ENCODE measurements at regions not wholly inside any gene's neighbourhood (a gene's known extent, or its start where the extent isn't known, plus 50 kb on each side); places are given as distances from the start of the nearest gene placed in this dataset.

DNA sequence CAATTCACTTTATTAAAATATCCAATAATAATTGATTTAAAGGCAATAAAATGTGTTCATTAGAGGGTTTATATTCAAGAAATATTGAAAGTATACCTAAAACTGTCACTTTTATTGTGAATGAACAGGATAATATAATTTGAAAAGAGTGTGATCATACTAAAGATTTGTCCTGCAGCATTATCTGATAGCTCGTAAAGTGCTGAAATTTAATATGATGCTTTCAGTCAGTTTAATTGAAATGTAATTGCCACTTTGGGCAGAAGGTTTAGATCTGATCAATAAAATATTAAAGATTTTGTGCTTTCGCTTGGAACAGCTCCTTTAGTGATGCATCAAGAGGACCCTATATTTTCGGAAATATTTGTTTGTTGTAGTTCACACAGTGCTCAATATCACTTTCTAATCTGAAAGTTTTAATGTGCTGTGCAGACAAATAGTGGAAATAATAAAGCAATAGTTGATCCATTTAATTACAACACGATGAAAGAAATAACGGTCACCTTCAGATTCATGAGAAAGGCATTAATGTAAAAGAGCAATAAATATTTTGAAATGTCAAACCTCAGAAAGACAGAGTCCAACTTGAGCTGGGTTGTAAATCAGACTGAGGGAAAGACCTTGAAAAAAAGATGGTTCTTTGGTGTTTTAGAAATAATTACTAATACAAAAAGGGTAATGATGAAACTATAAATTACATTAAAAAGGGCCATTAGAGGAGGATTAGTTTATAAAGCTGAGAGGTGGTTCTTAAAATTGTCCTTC, 129.7 kb upstream of the MEIS2 start:
- DNase-seq (ENCODE audit: low read depth in 2 of 2) = no peak
- TF ChIP-seq, protein P1, sequence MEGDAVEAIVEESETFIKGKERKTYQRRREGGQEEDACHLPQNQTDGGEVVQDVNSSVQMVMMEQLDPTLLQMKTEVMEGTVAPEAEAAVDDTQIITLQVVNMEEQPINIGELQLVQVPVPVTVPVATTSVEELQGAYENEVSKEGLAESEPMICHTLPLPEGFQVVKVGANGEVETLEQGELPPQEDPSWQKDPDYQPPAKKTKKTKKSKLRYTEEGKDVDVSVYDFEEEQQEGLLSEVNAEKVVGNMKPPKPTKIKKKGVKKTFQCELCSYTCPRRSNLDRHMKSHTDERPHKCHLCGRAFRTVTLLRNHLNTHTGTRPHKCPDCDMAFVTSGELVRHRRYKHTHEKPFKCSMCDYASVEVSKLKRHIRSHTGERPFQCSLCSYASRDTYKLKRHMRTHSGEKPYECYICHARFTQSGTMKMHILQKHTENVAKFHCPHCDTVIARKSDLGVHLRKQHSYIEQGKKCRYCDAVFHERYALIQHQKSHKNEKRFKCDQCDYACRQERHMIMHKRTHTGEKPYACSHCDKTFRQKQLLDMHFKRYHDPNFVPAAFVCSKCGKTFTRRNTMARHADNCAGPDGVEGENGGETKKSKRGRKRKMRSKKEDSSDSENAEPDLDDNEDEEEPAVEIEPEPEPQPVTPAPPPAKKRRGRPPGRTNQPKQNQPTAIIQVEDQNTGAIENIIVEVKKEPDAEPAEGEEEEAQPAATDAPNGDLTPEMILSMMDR (conservative IDR thresholded peaks at IDR 0.05 in 1 of 2, IDR thresholded peaks at IDR 0.05 in 1 of 2; ENCODE audit: low read depth in 1 of 2, low read length in 2 of 2) = no peak
- no peak for TF ChIP-seq EZH2 (IDR thresholded peaks at IDR 0.05; ENCODE audit: low read length, missing control alignments)
- no peak overlapping the region for H3K27ac ChIP-seq (ENCODE audit: insufficient read depth, low read length)
- no peak overlapping the region for H3K4me3 ChIP-seq (replicated peaks in 1 of 4; ENCODE audit: control extremely low read depth in 1 of 4, insufficient read depth in 1 of 4, low read depth in 3 of 4, low read length in 4 of 4)
- no peaks in the 10 kb centered on the region for H3K4me1 ChIP-seq (ENCODE audit: control insufficient read depth, extremely low read depth, insufficient read depth, low read length)
- H2AFZ ChIP-seq (ENCODE audit: low read length) = no peak overlapping the region
- no peaks in the 10 kb centered on the region for H4K20me1 ChIP-seq (ENCODE audit: control insufficient read depth, extremely low read depth, insufficient read depth, low read length)
- H3K9me3 ChIP-seq (ENCODE audit: control insufficient read depth, insufficient read depth, low read depth, low read length) = no peaks in the 10 kb centered on the region
- H3K79me2 ChIP-seq (ENCODE audit: control insufficient read depth, insufficient read depth, low read length) = no peaks in the 10 kb centered on the region
- H3K4me2 ChIP-seq (ENCODE audit: extremely low read depth, insufficient read depth, low read length) = no peak overlapping the region
- no peak overlapping the region for H3K9ac ChIP-seq (ENCODE audit: insufficient read depth, low read length)
- H3K36me3 ChIP-seq (ENCODE audit: control insufficient read depth, insufficient read depth, low read length) = no peaks in the 10 kb centered on the region
- H3K27me3 ChIP-seq (ENCODE audit: control insufficient read depth, insufficient read depth, low read length) = no peaks in the 10 kb centered on the region

DNA sequence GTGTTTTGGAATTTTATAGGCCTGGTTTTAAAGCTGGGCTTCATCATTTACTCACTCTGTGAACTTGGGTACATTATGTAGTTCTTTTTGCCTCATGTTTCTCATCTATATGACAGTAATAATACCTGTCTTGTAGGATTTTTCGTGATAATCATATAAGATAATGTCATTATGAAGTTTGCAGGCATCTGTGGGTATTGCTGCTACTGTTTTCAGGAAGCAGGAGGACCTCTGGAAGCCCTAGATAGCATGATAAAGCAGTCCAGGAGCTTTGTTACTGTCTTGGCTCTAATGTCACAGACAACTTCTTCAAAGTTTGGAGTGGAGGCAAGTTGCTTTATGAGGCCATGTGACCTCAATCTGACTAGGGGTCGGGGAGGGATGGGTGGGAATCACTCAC, 145.0 kb upstream of the MEIS2 start:
- DNase-seq (ENCODE audit: low read depth in 2 of 2) = no peak
- H3K27me3 ChIP-seq (ENCODE audit: control insufficient read depth, insufficient read depth, low read length) = no peaks in the 10 kb centered on the region
- H3K36me3 ChIP-seq (ENCODE audit: control insufficient read depth, insufficient read depth, low read length) = no peaks in the 10 kb centered on the region
- H2AFZ ChIP-seq (ENCODE audit: low read length) = no peak overlapping the region
- no peak overlapping the region for H3K4me2 ChIP-seq (ENCODE audit: extremely low read depth, insufficient read depth, low read length)
- no peaks in the 10 kb centered on the region for H4K20me1 ChIP-seq (ENCODE audit: control insufficient read depth, extremely low read depth, insufficient read depth, low read length)
- H3K79me2 ChIP-seq (ENCODE audit: control insufficient read depth, insufficient read depth, low read length) = no peaks in the 10 kb centered on the region
- no peak overlapping the region for H3K27ac ChIP-seq (ENCODE audit: insufficient read depth, low read length)
- H3K9ac ChIP-seq (ENCODE audit: insufficient read depth, low read length) = no peak overlapping the region
- H3K4me1 ChIP-seq (ENCODE audit: control insufficient read depth, extremely low read depth, insufficient read depth, low read length) = no peaks in the 10 kb centered on the region
- no peaks in the 10 kb centered on the region for H3K9me3 ChIP-seq (ENCODE audit: control insufficient read depth, insufficient read depth, low read depth, low read length)
- H3K4me3 ChIP-seq (replicated peaks in 1 of 4; ENCODE audit: control extremely low read depth in 1 of 4, insufficient read depth in 1 of 4, low read depth in 3 of 4, low read length in 4 of 4) = no peak overlapping the region
- TF ChIP-seq, protein P1 (conservative IDR thresholded peaks at IDR 0.05 in 1 of 2, IDR thresholded peaks at IDR 0.05 in 1 of 2; ENCODE audit: low read depth in 1 of 2, low read length in 2 of 2) = no peak
- TF ChIP-seq EZH2 (IDR thresholded peaks at IDR 0.05; ENCODE audit: low read length, missing control alignments) = no peak

DNA sequence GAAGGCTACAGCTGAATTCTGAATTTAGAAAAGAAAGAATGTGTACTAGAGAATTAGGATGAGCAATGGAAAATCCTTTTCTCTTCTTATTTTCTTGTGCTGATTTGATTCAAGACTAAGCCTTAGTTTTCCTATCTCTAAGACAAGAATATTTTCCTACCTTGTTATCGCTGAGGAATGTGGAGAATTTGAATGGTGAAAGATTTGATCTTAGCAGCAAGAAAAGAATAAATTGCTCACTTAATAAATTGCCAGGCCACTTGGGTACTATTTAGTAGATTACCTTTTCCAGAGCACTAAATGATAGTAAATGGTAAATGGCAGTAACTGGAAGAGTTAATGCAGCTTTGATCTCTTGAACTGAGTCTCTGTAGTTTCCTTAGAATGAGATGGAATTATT, 145.7 kb upstream of the MEIS2 start:
- Histone ChIP-seq H3K79me2 (ENCODE audit: control insufficient read depth, insufficient read depth, low read length) (no peaks in the 10 kb centered on the region), H3K4me1 (ENCODE audit: control insufficient read depth, extremely low read depth, insufficient read depth, low read length) (no peaks in the 10 kb centered on the region), H2AFZ (ENCODE audit: low read length) (no peak overlapping the region), H4K20me1 (ENCODE audit: control insufficient read depth, extremely low read depth, insufficient read depth, low read length) (no peaks in the 10 kb centered on the region), H3K27me3 (ENCODE audit: control insufficient read depth, insufficient read depth, low read length) (no peaks in the 10 kb centered on the region), H3K36me3 (ENCODE audit: control insufficient read depth, insufficient read depth, low read length) (no peaks in the 10 kb centered on the region), H3K27ac (ENCODE audit: insufficient read depth, low read length) (no peak overlapping the region), H3K4me2 (ENCODE audit: extremely low read depth, insufficient read depth, low read length) (no peak overlapping the region), H3K9ac (ENCODE audit: insufficient read depth, low read length) (no peak overlapping the region), H3K9me3 (ENCODE audit: control insufficient read depth, insufficient read depth, low read depth, low read length) (no peaks in the 10 kb centered on the region), H3K4me3 (replicated peaks in 1 of 4; ENCODE audit: control extremely low read depth in 1 of 4, insufficient read depth in 1 of 4, low read depth in 3 of 4, low read length in 4 of 4) (no peak overlapping the region)
- TF ChIP-seq, protein P1 (conservative IDR thresholded peaks at IDR 0.05 in 1 of 2, IDR thresholded peaks at IDR 0.05 in 1 of 2; ENCODE audit: low read depth in 1 of 2, low read length in 2 of 2) = no peak
- no peak for TF ChIP-seq EZH2 (IDR thresholded peaks at IDR 0.05; ENCODE audit: low read length, missing control alignments)
- peak in 1 of 2 donors; percentile 19 for DNase-seq (ENCODE audit: low read depth in 2 of 2)

Measured in fibroblast of lung (primary cell).